Lower lobe of right lung (tissue), 2 donors: ENCODE measurements at regions not wholly inside any gene's neighbourhood (a gene's known extent, or its start where the extent isn't known, plus 50 kb on each side); places are given as distances from the start of the nearest gene placed in this dataset.

Experiments used
- ATAC-seq, 2 donors: fragments of 200-7000 bp; cut with Tn5 transposase; one replicate each; pipeline ENCODE4 v1.9.1; 2020 to 2022; ENCODE audit warnings: mild to moderate bottlenecking in 2 of 2, moderate library complexity in 2 of 2
- DNase-seq: peaks from one replicate; pipeline ENCODE4 v3.0.0-alpha.2; 2020
- H3K27ac ChIP-seq: fragments of 200-600 bp; one replicate; pipeline ENCODE4 v1.8.0; 2022
- H3K27me3 ChIP-seq: fragments of 200-600 bp; one replicate; pipeline ENCODE4 v1.8.0; 2022; ENCODE audit warnings: low read depth
- H3K36me3 ChIP-seq: fragments of 200-600 bp; one replicate; pipeline ENCODE4 v1.8.0; 2022; ENCODE audit warnings: mild to moderate bottlenecking
- H3K4me1 ChIP-seq: fragments of 200-600 bp; one replicate; pipeline ENCODE4 v1.8.0; 2022
- H3K4me3 ChIP-seq: fragments of 200-600 bp; one replicate; pipeline ENCODE4 v1.8.0; 2022; ENCODE audit warnings: mild to moderate bottlenecking
- H3K9me3 ChIP-seq: fragments of 200-600 bp; one replicate; pipeline ENCODE4 v1.8.0; 2022
- intact Hi-C: fragments of 100-400 bp; cut with DNase I; formaldehyde crosslinking; loops from one replicate; pipeline ENCODE4 v1.11.0; 2022
- TF ChIP-seq, protein P1 (sequence below): fragments of 200-600 bp; IDR thresholded peaks from one replicate; pipeline ENCODE4 v1.8.0; 2022; ENCODE audit warnings: antibody characterized with exemption, mild to moderate bottlenecking
- donor health status: DM: no; HTN: yes; CAD: no; lungs with severe emphysema.

DNA sequence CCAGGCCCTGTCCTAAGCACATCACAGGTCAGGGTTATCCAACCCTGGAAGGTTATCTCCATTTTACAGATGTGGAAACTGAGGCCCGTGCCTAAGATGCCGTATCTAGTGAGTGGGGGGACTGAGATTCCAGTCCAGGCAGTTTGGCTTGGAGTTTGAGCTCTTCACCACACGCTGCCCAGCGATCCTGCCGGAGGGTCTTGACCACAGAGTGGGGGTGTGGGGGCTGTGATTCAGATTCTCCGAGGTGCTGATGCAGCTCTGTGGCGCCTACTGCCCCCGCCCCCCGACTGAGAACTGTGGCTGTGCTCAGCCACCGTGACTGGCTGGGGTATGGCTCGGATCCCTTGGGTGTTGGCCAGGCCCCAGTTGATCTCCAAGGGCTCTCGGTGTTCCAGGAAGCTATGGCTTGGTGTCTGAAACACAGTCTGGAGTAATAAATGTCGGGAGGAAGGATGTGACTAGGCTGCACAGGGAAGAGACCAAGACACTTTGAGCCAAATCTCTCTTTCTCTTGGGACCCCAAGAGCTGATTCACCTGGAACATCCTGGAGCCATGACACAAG is 60.6 kb upstream of the RASD2 start:
- intact Hi-C loops = no loop called here
- no peak for DNase-seq
- H3K27ac ChIP-seq = peak overlapping the region; percentile 40

DNA sequence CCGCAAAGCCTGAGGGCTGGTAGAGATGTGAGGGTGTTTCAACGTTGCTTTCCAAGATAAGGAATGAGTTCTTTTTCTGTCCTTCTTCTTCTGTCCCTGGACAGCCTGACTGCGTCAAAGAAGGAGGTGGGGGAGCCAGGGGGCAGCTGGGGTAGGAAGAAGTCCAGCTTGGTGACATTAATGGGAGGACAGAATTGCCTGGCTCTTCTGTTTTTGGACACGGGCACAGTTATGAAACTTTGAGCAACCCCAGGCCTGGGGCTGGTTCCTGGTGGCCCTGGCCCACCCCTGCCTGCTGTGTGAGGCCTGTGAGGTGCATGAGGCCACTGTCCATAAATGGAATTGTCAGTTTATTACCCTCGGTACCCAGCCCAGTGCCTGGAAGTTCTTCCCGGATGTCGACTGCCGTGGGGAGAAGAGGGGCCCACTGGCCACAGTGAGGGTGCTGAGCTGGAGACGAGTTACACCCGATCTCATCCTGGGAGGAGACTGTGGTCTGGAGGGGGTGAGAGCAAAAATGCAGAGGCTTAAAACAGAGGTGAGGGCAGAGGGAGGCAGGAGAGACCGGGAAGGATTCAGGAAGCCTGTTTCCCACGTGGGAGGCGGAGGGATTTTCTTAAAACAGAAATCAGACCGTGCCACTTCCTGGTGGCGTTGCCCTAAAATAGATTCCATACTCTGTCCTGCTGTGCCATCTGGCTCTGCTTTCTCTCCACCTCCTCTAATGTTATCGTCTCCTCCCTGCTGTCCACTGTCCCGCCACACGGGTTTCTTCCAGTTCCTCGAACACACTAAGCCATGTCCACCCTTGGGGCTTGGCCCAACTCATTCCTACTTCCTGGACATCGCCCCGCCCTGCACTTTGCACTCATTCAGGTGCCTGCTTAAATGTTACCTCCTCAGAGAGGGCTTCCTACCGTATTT is 59.7 kb upstream of the RASD2 start:
- Histone ChIP-seq H3K27me3 (peaks cover 8% of the 10 kb centered on the region), H3K4me3 (no peak overlapping the region), H3K9me3 (no peaks in the 10 kb centered on the region), H3K36me3 (no peaks in the 10 kb centered on the region), H3K27ac (peak overlapping the region; percentile 40), H3K4me1 (peaks cover 33% of the 10 kb centered on the region)
- peak; percentile 13 to 32 for ATAC-seq
- TF ChIP-seq, protein P1, sequence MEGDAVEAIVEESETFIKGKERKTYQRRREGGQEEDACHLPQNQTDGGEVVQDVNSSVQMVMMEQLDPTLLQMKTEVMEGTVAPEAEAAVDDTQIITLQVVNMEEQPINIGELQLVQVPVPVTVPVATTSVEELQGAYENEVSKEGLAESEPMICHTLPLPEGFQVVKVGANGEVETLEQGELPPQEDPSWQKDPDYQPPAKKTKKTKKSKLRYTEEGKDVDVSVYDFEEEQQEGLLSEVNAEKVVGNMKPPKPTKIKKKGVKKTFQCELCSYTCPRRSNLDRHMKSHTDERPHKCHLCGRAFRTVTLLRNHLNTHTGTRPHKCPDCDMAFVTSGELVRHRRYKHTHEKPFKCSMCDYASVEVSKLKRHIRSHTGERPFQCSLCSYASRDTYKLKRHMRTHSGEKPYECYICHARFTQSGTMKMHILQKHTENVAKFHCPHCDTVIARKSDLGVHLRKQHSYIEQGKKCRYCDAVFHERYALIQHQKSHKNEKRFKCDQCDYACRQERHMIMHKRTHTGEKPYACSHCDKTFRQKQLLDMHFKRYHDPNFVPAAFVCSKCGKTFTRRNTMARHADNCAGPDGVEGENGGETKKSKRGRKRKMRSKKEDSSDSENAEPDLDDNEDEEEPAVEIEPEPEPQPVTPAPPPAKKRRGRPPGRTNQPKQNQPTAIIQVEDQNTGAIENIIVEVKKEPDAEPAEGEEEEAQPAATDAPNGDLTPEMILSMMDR = no peak
- DNase-seq = no peak
- intact Hi-C loops = no loop called here

More for the DNA sequence above, 60.6 kb upstream of the RASD2 start:
- Histone ChIP-seq H3K27me3 (peaks cover 8% of the 10 kb centered on the region), H3K4me3 (no peak overlapping the region), H3K9me3 (no peaks in the 10 kb centered on the region), H3K36me3 (no peaks in the 10 kb centered on the region), H3K4me1 (peaks cover 33% of the 10 kb centered on the region)
- TF ChIP-seq, protein P1 = no peak
- ATAC-seq = peak; percentile 6 to 21

DNA sequence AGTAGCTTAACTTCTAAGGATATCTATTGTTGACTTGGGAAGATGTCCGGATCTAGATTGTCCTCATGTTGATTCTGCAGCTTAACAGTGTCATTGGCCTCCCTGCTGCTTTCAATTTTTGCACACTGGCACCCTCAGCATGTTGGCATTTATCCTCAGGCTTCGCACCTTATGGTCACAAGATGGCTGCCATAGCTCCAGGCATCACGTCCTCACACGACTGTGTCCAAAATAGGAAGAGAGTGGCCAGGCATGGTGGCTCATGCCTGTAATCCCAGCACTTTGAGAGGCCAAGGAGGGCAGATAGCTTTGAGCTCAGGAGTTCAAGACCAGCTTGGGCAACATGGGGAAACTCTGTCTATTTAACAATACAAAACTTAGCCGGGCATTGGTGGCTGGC is 58.3 kb upstream of the RASD2 start:
- no peaks in the 10 kb centered on the region for H3K36me3 ChIP-seq
- ATAC-seq (no peak), DNase-seq (no peak)
- H3K27ac ChIP-seq = no peak overlapping the region
- peaks cover 8% of the 10 kb centered on the region for H3K27me3 ChIP-seq
- TF ChIP-seq, protein P1 = no peak
- H3K4me1 ChIP-seq = peaks cover 32% of the 10 kb centered on the region
- H3K9me3 ChIP-seq = no peaks in the 10 kb centered on the region
- intact Hi-C loops = no loop called here
- H3K4me3 ChIP-seq = no peak overlapping the region

DNA sequence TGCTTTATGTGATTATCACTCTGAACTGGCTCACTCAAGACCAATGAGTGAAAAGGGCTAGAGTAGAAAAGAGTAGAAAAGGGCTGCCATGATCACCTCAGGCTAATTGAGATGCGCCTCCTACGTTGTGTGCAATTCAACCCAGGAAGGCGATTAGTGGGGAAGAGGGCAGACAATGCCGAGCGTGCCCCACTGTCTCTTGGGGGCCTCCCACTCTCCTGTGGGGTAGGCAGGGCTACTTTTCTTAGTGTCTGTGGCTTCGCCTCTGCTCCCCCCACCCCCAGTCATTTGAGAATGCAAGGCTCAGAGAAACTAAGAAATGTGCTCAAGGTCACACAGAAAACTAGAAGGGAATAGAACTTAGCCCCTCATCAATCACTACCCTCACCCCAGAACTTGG is 57.7 kb upstream of the RASD2 start:
- Histone ChIP-seq H3K9me3 (no peaks in the 10 kb centered on the region), H3K36me3 (no peaks in the 10 kb centered on the region), H3K27ac (no peak overlapping the region), H3K4me1 (peaks cover 26% of the 10 kb centered on the region), H3K4me3 (no peak overlapping the region), H3K27me3 (peaks cover 8% of the 10 kb centered on the region)
- ATAC-seq = no peak
- TF ChIP-seq, protein P1 = no peak
- no peak for DNase-seq
- intact Hi-C loops = no loop called here

DNA sequence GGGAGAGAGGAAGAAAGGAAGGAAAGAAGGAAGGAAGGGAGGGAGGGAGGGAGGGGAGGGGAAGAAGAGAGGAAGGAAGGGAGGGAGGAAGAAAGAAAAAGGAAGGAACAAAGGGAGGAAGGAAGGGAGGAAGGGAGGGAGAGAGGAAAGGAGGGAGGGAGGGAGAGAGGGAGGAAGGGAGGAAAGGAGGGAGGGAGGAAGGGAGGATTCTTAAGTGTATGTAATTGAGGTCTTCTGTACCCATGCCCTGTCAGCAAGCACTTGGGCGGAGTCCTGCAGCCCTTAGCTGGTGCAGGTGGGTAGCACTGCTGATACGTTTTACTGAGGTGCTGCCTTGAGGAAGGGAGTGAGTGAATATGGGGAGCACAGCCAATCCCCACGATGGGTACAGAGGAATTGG is 56.9 kb upstream of the RASD2 start:
- H3K27me3 ChIP-seq = peaks cover under 1% of the 10 kb centered on the region
- H3K9me3 ChIP-seq = no peaks in the 10 kb centered on the region
- no peaks in the 10 kb centered on the region for H3K36me3 ChIP-seq
- no peak overlapping the region for H3K27ac ChIP-seq
- TF ChIP-seq, protein P1 = no peak
- intact Hi-C loops = no loop called here
- DNase-seq (no peak), ATAC-seq (no peak)
- no peak overlapping the region for H3K4me3 ChIP-seq
- peaks cover 18% of the 10 kb centered on the region for H3K4me1 ChIP-seq
